AG04449 (cell line): ENCODE measurements at regions not wholly inside any gene's neighbourhood (a gene's known extent, or its start where the extent isn't known, plus 50 kb on each side); places are given as distances from the start of the nearest gene placed in this dataset.

ENCODE experiments used
- CTCF ChIA-PET: fragments of 350-600 bp; formaldehyde crosslinking; extraction: SDS; loops from one replicate; lab custom pipeline; 2021; ENCODE audit warnings: antibody characterized with exemption; lab: Yijun Ruan, JAX
- POLR2A ChIA-PET: fragments of 400-600, 350-600 bp; formaldehyde crosslinking; extraction: SDS; loops from one replicate; lab custom pipeline; 2020; ENCODE audit warnings: antibody characterized with exemption, inconsistent platforms; lab: Yijun Ruan, JAX
- DNase-seq: peaks from one replicate; pipeline ENCODE4 v3.0.0-alpha.2; 2010; ENCODE audit warnings: low read depth, low spot score
- H3K4me3 ChIP-seq: 2 replicates; pipeline ENCODE4 v1.5.1; 2011; ENCODE audit warnings: low read depth, mild to moderate bottlenecking, control low read depth, low read length
- TF ChIP-seq, protein P1 (sequence below): IDR thresholded peaks from one replicate; pipeline ENCODE4 v1.5.1; 2011; ENCODE audit warnings: mild to moderate bottlenecking, moderate library complexity, low read length, control low read depth, inconsistent platforms; ENCODE audit not compliant: insufficient read depth; ENCODE audit errors: missing control alignments

DNA sequence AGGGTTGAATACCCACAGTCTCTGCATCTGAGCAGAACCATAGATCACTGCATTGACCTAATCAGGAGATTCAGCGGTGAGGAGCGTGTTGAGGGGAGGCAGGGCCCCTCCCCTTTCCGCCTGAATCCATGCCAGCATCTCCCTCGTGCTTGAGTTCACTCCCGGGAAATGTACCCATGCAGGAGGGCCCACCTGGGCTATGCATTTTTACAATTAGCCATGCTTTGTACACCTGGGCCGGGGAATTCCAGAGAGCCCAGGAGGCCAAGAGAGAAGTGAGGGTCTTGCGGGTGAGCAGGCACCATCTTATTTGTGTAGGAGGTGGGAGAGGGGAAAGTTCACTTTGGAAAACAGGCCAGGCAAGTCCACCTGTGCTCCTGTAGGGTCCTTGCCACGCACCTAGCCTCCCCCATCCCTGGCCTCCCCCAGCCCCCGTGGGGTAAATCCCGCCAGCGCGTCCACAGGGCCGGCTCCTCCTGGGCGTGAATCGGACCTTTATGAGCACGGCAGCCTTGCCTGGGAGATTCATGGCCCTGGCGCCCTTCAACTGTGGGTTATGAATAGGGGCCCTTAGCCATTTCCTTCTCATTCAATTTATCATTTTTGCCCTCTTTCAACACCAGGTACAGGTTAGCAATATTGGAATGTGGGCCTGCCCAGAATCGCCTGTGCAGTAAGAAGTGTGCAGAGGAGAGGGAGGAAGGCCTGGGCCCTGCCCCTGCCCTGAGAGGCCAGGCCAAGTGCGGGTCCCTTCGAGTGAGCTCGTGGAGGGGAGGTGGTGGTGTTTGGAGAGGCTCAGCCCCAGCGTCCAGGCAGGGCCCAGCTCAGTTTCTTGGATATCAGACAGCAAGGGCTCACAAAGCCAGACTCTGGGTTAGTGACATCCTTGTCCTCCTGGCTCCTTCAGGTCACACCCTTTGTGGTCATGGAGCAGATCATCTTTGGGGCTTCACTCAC is 84.4 kb upstream of the ACTRT2 start:
- H3K4me3 ChIP-seq, result no peak overlapping the region
- CTCF ChIA-PET, result no interaction called here
- TF ChIP-seq, protein P1, sequence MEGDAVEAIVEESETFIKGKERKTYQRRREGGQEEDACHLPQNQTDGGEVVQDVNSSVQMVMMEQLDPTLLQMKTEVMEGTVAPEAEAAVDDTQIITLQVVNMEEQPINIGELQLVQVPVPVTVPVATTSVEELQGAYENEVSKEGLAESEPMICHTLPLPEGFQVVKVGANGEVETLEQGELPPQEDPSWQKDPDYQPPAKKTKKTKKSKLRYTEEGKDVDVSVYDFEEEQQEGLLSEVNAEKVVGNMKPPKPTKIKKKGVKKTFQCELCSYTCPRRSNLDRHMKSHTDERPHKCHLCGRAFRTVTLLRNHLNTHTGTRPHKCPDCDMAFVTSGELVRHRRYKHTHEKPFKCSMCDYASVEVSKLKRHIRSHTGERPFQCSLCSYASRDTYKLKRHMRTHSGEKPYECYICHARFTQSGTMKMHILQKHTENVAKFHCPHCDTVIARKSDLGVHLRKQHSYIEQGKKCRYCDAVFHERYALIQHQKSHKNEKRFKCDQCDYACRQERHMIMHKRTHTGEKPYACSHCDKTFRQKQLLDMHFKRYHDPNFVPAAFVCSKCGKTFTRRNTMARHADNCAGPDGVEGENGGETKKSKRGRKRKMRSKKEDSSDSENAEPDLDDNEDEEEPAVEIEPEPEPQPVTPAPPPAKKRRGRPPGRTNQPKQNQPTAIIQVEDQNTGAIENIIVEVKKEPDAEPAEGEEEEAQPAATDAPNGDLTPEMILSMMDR, result no peak
- no peak for DNase-seq
- POLR2A ChIA-PET, result no interaction called here

GRCh38 chr1:2937805-2938204 is 83.5 kb upstream of the ACTRT2 start:
- POLR2A ChIA-PET, result no interaction called here
- CTCF ChIA-PET, result no interaction called here
- H3K4me3 ChIP-seq, result no peak overlapping the region
- TF ChIP-seq, protein P1, result no peak
- no peak for DNase-seq

DNA sequence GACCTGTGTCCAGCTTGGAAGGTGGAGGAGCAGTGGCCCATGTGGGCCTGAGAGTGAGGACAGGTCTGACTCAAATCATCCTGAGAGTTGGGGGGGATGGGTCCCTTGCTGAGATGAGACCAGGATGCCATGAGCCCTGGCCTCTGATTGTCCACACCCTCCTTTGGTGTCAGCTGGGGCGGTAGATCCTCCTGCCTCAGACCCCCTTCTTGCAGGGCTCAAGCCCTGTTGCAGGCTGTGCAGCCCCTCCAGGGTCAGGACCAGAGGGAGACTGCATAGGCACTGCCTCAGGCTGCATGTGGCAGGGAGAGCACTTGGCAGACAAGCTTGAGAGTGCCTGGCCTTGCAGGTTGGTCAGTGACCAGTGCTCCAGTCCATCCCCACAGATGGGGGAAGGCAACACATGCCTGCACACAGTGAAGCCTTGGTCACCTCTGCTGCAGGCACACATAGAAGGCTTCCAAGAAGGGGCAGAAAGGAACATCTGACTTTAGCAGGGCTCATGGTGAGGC is 82.2 kb upstream of the ACTRT2 start:
- H3K4me3 ChIP-seq, result no peak overlapping the region
- no peak for DNase-seq
- ChIA-PET POLR2A (no interaction called here), CTCF (no interaction called here)
- TF ChIP-seq, protein P1, result no peak

- no peak for DNase-seq
Measured at GRCh38 chr1:2940178-2940577, 81.1 kb upstream of the ACTRT2 start.

DNA sequence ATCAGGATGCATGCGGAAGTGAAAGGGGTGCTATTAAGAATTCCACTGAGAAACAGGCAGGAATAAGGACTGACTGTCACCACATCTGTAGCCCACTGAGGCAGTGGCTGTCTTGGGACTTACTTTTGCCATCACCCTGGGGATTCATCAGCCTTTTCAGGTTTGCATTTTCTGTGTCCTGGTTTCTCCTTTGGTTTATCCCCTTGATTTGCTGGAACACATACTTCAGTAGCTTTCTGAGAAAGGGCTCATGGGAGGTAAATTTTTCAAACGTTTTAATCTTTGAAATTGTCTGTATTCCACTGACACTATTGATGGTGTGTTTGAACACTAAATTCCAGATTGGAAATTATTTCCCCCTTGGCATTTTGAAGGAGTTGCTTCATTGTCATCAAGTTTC is 80.2 kb upstream of the ACTRT2 start:
- TF ChIP-seq, protein P1, result no peak
- ChIA-PET CTCF (no interaction called here), POLR2A (no interaction called here)

More at GRCh38 chr1:2940178-2940577, 81.1 kb upstream of the ACTRT2 start:
- CTCF ChIA-PET, result no interaction called here
- TF ChIP-seq, protein P1, result no peak
- H3K4me3 ChIP-seq, result no peak overlapping the region
- POLR2A ChIA-PET, result no interaction called here

GRCh38 chr1:2941907-2942306 is 79.4 kb upstream of the ACTRT2 start:
- DNase-seq, result no peak
- POLR2A ChIA-PET, result no interaction called here
- CTCF ChIA-PET, result no interaction called here
- no peak overlapping the region for H3K4me3 ChIP-seq
- TF ChIP-seq, protein P1, result no peak

More for the DNA sequence above, 80.2 kb upstream of the ACTRT2 start:
- H3K4me3 ChIP-seq, result no peak overlapping the region
- no peak for DNase-seq
